NCI-H2107 (cell line): ENCODE measurements at regions not wholly inside any gene's neighbourhood (a gene's known extent, or its start where the extent isn't known, plus 50 kb on each side); places are given as distances from the start of the nearest gene placed in this dataset.

ENCODE experiments used
- DNase-seq: peaks from one replicate; lab custom pipeline; 2025; lab: John Stamatoyannopoulos, UW

- no peak for DNase-seq
These were observed 241.8 kb downstream of the TTLL2 start for GRCh38 chr6:167566711-167567141.

- DNase-seq: no peak
These were observed 242.5 kb downstream of the TTLL2 start for GRCh38 chr6:167567142-167568033.

GRCh38 chr6:167568407-167569024, 243.6 kb downstream of the TTLL2 start:
- DNase-seq: no peak

GRCh38 chr6:167569041-167569805, 244.3 kb downstream of the TTLL2 start:
- DNase-seq: no peak

GRCh38 chr6:167569879-167570278, 245.0 kb downstream of the TTLL2 start:
- DNase-seq: no peak

GRCh38 chr6:167570460-167571400, 245.8 kb downstream of the TTLL2 start:
- no peak for DNase-seq

- DNase-seq: no peak
These were observed 246.7 kb downstream of the TTLL2 start for GRCh38 chr6:167571550-167571949.

GRCh38 chr6:167572106-167572505, 247.2 kb downstream of the TTLL2 start:
- DNase-seq: no peak

GRCh38 chr6:167572841-167573271, 248.0 kb downstream of the TTLL2 start:
- DNase-seq: no peak

- DNase-seq: no peak
These were observed 248.8 kb downstream of the TTLL2 start for GRCh38 chr6:167573461-167574215.

GRCh38 chr6:167574431-167575151, 249.7 kb downstream of the TTLL2 start:
- no peak for DNase-seq

GRCh38 chr6:167575158-167575696, 250.3 kb downstream of the TTLL2 start:
- DNase-seq: no peak

- DNase-seq: no peak
These were observed 250.5 kb upstream of the AFDN start for GRCh38 chr6:167576050-167576741.

GRCh38 chr6:167576828-167577503, 249.7 kb upstream of the AFDN start:
- no peak for DNase-seq

- DNase-seq: no peak
These were observed 248.8 kb upstream of the AFDN start for GRCh38 chr6:167577891-167578361.

- DNase-seq: no peak
These were observed 248.3 kb upstream of the AFDN start for GRCh38 chr6:167578371-167578901.

GRCh38 chr6:167579806-167580618, 246.7 kb upstream of the AFDN start:
- no peak for DNase-seq
